H9 (cell line): ENCODE measurements at regions not wholly inside any gene's neighbourhood (a gene's known extent, or its start where the extent isn't known, plus 50 kb on each side); places are given as distances from the start of the nearest gene placed in this dataset.

ENCODE experiments used
- DNase-seq: peaks from one replicate; pipeline ENCODE4 v3.0.0-alpha.2; 2017
- H2AFZ ChIP-seq: one replicate; pipeline ENCODE4 v1.6.1; 2013; ENCODE audit warnings: mild to moderate bottlenecking, low read length, control low read depth, moderate library complexity
- H2AK5ac ChIP-seq: 2 replicates; pipeline ENCODE4 v1.6.1; 2013; ENCODE audit warnings: low read length, control low read depth, mixed read lengths; ENCODE audit not compliant: insufficient read length
- H2BK120ac ChIP-seq: one replicate; pipeline ENCODE4 v1.6.1; 2013; ENCODE audit warnings: low read depth, mild to moderate bottlenecking, low read length, control low read depth, inconsistent platforms; ENCODE audit not compliant: poor library complexity, severe bottlenecking
- H2BK12ac ChIP-seq: 2 replicates; pipeline ENCODE4 v1.6.1; 2013; ENCODE audit warnings: low read length, control low read depth, mixed read lengths, low read depth; ENCODE audit not compliant: insufficient read length
- H2BK15ac ChIP-seq: 2 replicates; pipeline ENCODE4 v1.6.1; 2013; ENCODE audit warnings: low read depth, low read length, control low read depth
- H2BK20ac ChIP-seq: one replicate; pipeline ENCODE4 v1.6.1; 2013; ENCODE audit warnings: low read depth, mild to moderate bottlenecking, low read length, control low read depth, inconsistent platforms; ENCODE audit not compliant: poor library complexity, severe bottlenecking
- H2BK5ac ChIP-seq: 2 replicates; pipeline ENCODE4 v1.6.1; 2013; ENCODE audit warnings: low read length, control low read depth, mixed read lengths; ENCODE audit not compliant: insufficient read length
- H3K14ac ChIP-seq: 2 replicates; pipeline ENCODE4 v1.6.1; 2013; ENCODE audit warnings: low read length, control low read depth; ENCODE audit not compliant: insufficient read depth
- H3K18ac ChIP-seq: 2 replicates; pipeline ENCODE4 v1.6.1; 2013; ENCODE audit warnings: low read depth, mild to moderate bottlenecking, mixed read lengths, low read length, control low read depth; ENCODE audit not compliant: insufficient read length
- H3K23ac ChIP-seq: 2 replicates; pipeline ENCODE4 v1.6.1; 2013; ENCODE audit warnings: low read length, control low read depth, mixed read lengths, low read depth; ENCODE audit not compliant: insufficient read length
- H3K23me2 ChIP-seq: 2 replicates; pipeline ENCODE4 v1.6.1; 2013; ENCODE audit warnings: low read depth, mild to moderate bottlenecking, mixed read lengths, low read length, control low read depth; ENCODE audit not compliant: insufficient read length, poor library complexity, severe bottlenecking
- H3K27ac ChIP-seq: 2 replicates; pipeline ENCODE4 v1.5.1; 2013; ENCODE audit warnings: low read length, control low read depth, mixed read lengths, low read depth; ENCODE audit not compliant: insufficient read length
- H3K27me3 ChIP-seq: 2 replicates; pipeline ENCODE4 v1.6.1; 2013; ENCODE audit warnings: low read length, control low read depth, inconsistent platforms; ENCODE audit not compliant: insufficient read depth
- H3K4ac ChIP-seq: 2 replicates; pipeline ENCODE4 v1.6.1; 2013; ENCODE audit warnings: low read depth, mild to moderate bottlenecking, control low read depth, inconsistent platforms, low read length, moderate library complexity
- H3K4me1 ChIP-seq: 2 replicates; pipeline ENCODE4 v1.6.1; 2013; ENCODE audit warnings: low read length, control low read depth, inconsistent platforms; ENCODE audit not compliant: insufficient read depth
- H3K4me2 ChIP-seq: 2 replicates; pipeline ENCODE4 v1.6.1; 2013; ENCODE audit warnings: low read length, control low read depth, mixed read lengths; ENCODE audit not compliant: insufficient read length, insufficient read depth
- H3K56ac ChIP-seq: 2 replicates; pipeline ENCODE4 v1.6.1; 2013; ENCODE audit warnings: low read depth, mild to moderate bottlenecking, mixed read lengths, low read length, control low read depth; ENCODE audit not compliant: insufficient read length
- H3K79me1 ChIP-seq: 2 replicates; pipeline ENCODE4 v1.6.1; 2013; ENCODE audit warnings: low read depth, mild to moderate bottlenecking, moderate library complexity, low read length, control low read depth, inconsistent platforms; ENCODE audit not compliant: insufficient read depth, poor library complexity, severe bottlenecking
- H3K79me2 ChIP-seq: 2 replicates; pipeline ENCODE4 v1.6.1; 2013; ENCODE audit warnings: low read length, control low read depth, inconsistent platforms; ENCODE audit not compliant: insufficient read depth
- H3K9ac ChIP-seq: 2 replicates; pipeline ENCODE4 v1.6.1; 2013; ENCODE audit warnings: low read length, control low read depth, mixed read lengths; ENCODE audit not compliant: insufficient read length; ENCODE audit errors: extremely low read depth
- H3K9me3 ChIP-seq: one replicate; pipeline ENCODE4 v1.6.1; 2013; ENCODE audit warnings: low read depth, low read length, inconsistent platforms; ENCODE audit not compliant: control insufficient read depth
- H3T11ph ChIP-seq: one replicate; pipeline ENCODE4 v1.6.1; 2013; ENCODE audit warnings: mild to moderate bottlenecking, low read length, control low read depth, inconsistent platforms
- H4K20me1 ChIP-seq: one replicate; pipeline ENCODE4 v1.6.1; 2013; ENCODE audit not compliant: control insufficient read depth, insufficient read length, insufficient read depth
- H4K5ac ChIP-seq: 2 replicates; pipeline ENCODE4 v1.6.1; 2013; ENCODE audit warnings: low read depth, mild to moderate bottlenecking, mixed read lengths, low read length, control low read depth; ENCODE audit not compliant: insufficient read length
- H4K8ac ChIP-seq: replicated peaks from 2 replicates; pipeline ENCODE4 v1.6.1; 2013; ENCODE audit warnings: low read length, control low read depth, mixed read lengths, low read depth; ENCODE audit not compliant: insufficient read length
- H4K91ac ChIP-seq: 2 replicates; pipeline ENCODE4 v1.6.1; 2013; ENCODE audit warnings: low read depth, mild to moderate bottlenecking, moderate library complexity, mixed read lengths, low read length, control low read depth; ENCODE audit not compliant: insufficient read length
- H3K27ac Mint-ChIP-seq, 3 experiments: 2 replicates in 2 of 3; 3 replicates in 1 of 3; pipeline ENCODE4 v1.8.0; 2020 to 2021; ENCODE audit warnings: mixed read lengths in 3 of 3, mild to moderate bottlenecking in 1 of 3, moderate library complexity in 1 of 3
- H3K27me3 Mint-ChIP-seq: 2 replicates; pipeline ENCODE4 v1.8.0; 2021; ENCODE audit warnings: low read depth, mild to moderate bottlenecking, moderate library complexity, mixed read lengths
- H3K36me3 Mint-ChIP-seq, 3 experiments: 2 replicates in 2 of 3; 3 replicates in 1 of 3; pipeline ENCODE4 v1.8.0; 2020 to 2021; ENCODE audit warnings: low read depth in 3 of 3, mixed read lengths in 3 of 3; ENCODE audit not compliant: insufficient read depth in 1 of 3
- H3K4me1 Mint-ChIP-seq, 2 experiments: 2 replicates each; pipeline ENCODE4 v1.8.0; 2020; ENCODE audit warnings: mixed read lengths in 2 of 2
- H3K4me3 Mint-ChIP-seq, 2 experiments: 2 replicates in 1 of 2; 3 replicates in 1 of 2; pipeline ENCODE4 v1.8.0; 2020 to 2021; ENCODE audit warnings: mild to moderate bottlenecking in 2 of 2, mixed read lengths in 2 of 2, moderate library complexity in 1 of 2
- H3K9me3 Mint-ChIP-seq, 2 experiments: 2 replicates in 1 of 2; 3 replicates in 1 of 2; pipeline ENCODE4 v1.8.0; 2020; ENCODE audit warnings: mild to moderate bottlenecking in 2 of 2, mixed read lengths in 2 of 2, moderate library complexity in 1 of 2
- CTCF ChIP-seq: fragments of 200-600 bp; sonication (generic); conservative IDR thresholded peaks from 3 replicates; pipeline ENCODE4 v1.8.0; 2021; ENCODE audit warnings: antibody characterized with exemption, mild to moderate bottlenecking
- WGBS: extraction: QIAGEN DNeasy Blood & Tissue Kit; methylation state at CpG from one replicate; pipeline ENCODE4 v1.1.7; 2013; ENCODE audit warnings: missing lambda C conversion rate, low lambda C conversion rate, mixed read lengths; ENCODE audit not compliant: insufficient read length; ENCODE audit errors: extremely low coverage; 5-methylcytosine and 5-hydroxymethylcytosine counted together

GRCh38 chr7:68474661-68475216 is 1123.5 kb upstream of the AUTS2 start:
- Histone ChIP-seq H3K27ac (no peak overlapping the region), H3T11ph (no peak overlapping the region), H2BK120ac (no peak overlapping the region), H3K4ac (no peak overlapping the region), H3K9me3 (no peaks in the 10 kb centered on the region), H4K5ac (no peak overlapping the region), H4K20me1 (no peaks in the 10 kb centered on the region), H2AFZ (no peak overlapping the region), H3K14ac (no peak overlapping the region), H3K18ac (no peak overlapping the region), H2BK12ac (no peak overlapping the region), H2BK15ac (no peak overlapping the region), H2AK5ac (no peak overlapping the region), H2BK20ac (no peak overlapping the region), H3K56ac (no peak overlapping the region), H3K9ac (no peak overlapping the region), H3K79me2 (no peaks in the 10 kb centered on the region), H3K79me1 (no peaks in the 10 kb centered on the region), H2BK5ac (no peak overlapping the region), H3K4me1 (no peaks in the 10 kb centered on the region), H4K8ac (no peak overlapping the region), H3K27me3 (no peaks in the 10 kb centered on the region), H4K91ac (no peak overlapping the region), H3K23me2 (no peaks in the 10 kb centered on the region), H3K4me2 (no peak overlapping the region), H3K23ac (no peak overlapping the region)
- TF ChIP-seq CTCF: no peak
- no peak overlapping the region for H3K27ac Mint-ChIP-seq
- no CpG with 5 or more reads among the region's 5 CpGs for WGBS
- H3K4me3 Mint-ChIP-seq: no peak overlapping the region
- no peaks in the 10 kb centered on the region; a peak in 1 of 5 replicates for H3K9me3 Mint-ChIP-seq
- peaks cover 2% of the 10 kb centered on the region; the same call in 1 of the 2 replicates for H3K27me3 Mint-ChIP-seq
- H3K36me3 Mint-ChIP-seq: no peaks in the 10 kb centered on the region
- H3K4me1 Mint-ChIP-seq: peaks cover 0 to 5% of the 10 kb centered on the region in 2 experiments; a peak in 1 of 4 replicates
- no peak for DNase-seq
